SK-N-SH treated with all-trans-retinoic acid at 6 μM for 48 hours (cell line): ENCODE measurements at regions not wholly inside any gene's neighbourhood (a gene's known extent, or its start where the extent isn't known, plus 50 kb on each side); places are given as distances from the start of the nearest gene placed in this dataset.

Experiments used
- ATAC-seq: fragments of 200-7000 bp; cut with Tn5 transposase; 3 replicates; pipeline ENCODE4 v1.9.1; 2020; ENCODE audit warnings: mild to moderate bottlenecking, moderate library complexity
- ARNTL ChIP-seq: fragments of 450-650 bp; formaldehyde crosslinking; IDR thresholded peaks from 2 replicates; pipeline ENCODE4 v1.5.0; 2020; ENCODE audit warnings: low read depth, mild to moderate bottlenecking, moderate library complexity, borderline replicate concordance
- BACH2 ChIP-seq: fragments of 250-450 bp; sonication (Bioruptor Pico); IDR thresholded peaks from 2 replicates; pipeline ENCODE4 v1.9.0; 2021; ENCODE audit warnings: mild to moderate bottlenecking, borderline replicate concordance
- CREB5 ChIP-seq: fragments of 250-450 bp; sonication (Bioruptor Pico); IDR thresholded peaks from 2 replicates; pipeline ENCODE4 v1.5.1; 2020; ENCODE audit warnings: low read depth, mild to moderate bottlenecking, moderate library complexity
- CSDC2 ChIP-seq: fragments of 250-450 bp; sonication (Bioruptor Pico); IDR thresholded peaks from 2 replicates; pipeline ENCODE4 v1.5.0; 2020; ENCODE audit warnings: mild to moderate bottlenecking, moderate library complexity
- CSRNP3 ChIP-seq: fragments of 250-450 bp; sonication (Bioruptor Pico); IDR thresholded peaks from 2 replicates; pipeline ENCODE4 v1.5.1; 2021; ENCODE audit warnings: mild to moderate bottlenecking, moderate library complexity
- ESRRG ChIP-seq: fragments of 250-450 bp; sonication (Bioruptor Pico); IDR thresholded peaks from 2 replicates; pipeline ENCODE4 v1.6.1; 2021; ENCODE audit warnings: mild to moderate bottlenecking
- ISL1 ChIP-seq: fragments of 250-450 bp; sonication (Bioruptor Pico); IDR thresholded peaks from 2 replicates; pipeline ENCODE4 v2.1.2; 2022; ENCODE audit warnings: mild to moderate bottlenecking, moderate library complexity
- OSR1 ChIP-seq: fragments of 250-450 bp; sonication (Bioruptor Pico); IDR thresholded peaks from 2 replicates; pipeline ENCODE4 v1.8.0; 2022; ENCODE audit warnings: moderate library complexity, mild to moderate bottlenecking, inconsistent platforms
- PPARA ChIP-seq: fragments of 250-450 bp; sonication (Bioruptor Pico); IDR thresholded peaks from 2 replicates; pipeline ENCODE4 v1.5.0; 2020; ENCODE audit warnings: mild to moderate bottlenecking, borderline replicate concordance
- SNAI2 ChIP-seq: fragments of 250-450 bp; sonication (Bioruptor Pico); IDR thresholded peaks from 2 replicates; pipeline ENCODE4 v1.5.0; 2020; ENCODE audit warnings: mild to moderate bottlenecking, moderate library complexity
- TCF4 ChIP-seq: fragments of 250-450 bp; sonication (Bioruptor Pico); IDR thresholded peaks from 2 replicates; pipeline ENCODE4 v1.8.0; 2021; ENCODE audit warnings: mild to moderate bottlenecking, moderate library complexity, borderline replicate concordance
- TOX ChIP-seq: fragments of 250-450 bp; sonication (Bioruptor Pico); IDR thresholded peaks from 2 replicates; pipeline ENCODE4 v1.8.0; 2021; ENCODE audit warnings: mild to moderate bottlenecking, moderate library complexity, borderline replicate concordance
- TSHZ2 ChIP-seq: fragments of 250-450 bp; sonication (Bioruptor Pico); IDR thresholded peaks from 2 replicates; pipeline ENCODE4 v1.5.0; 2020; ENCODE audit warnings: mild to moderate bottlenecking, moderate library complexity
- ZC3H10 ChIP-seq: fragments of 250-450 bp; sonication (Bioruptor Pico); IDR thresholded peaks from 2 replicates; pipeline ENCODE4 v1.5.1; 2021; ENCODE audit warnings: mild to moderate bottlenecking, moderate library complexity
- ZFP3 ChIP-seq: fragments of 250-450 bp; sonication (Bioruptor Pico); IDR thresholded peaks from 2 replicates; pipeline ENCODE4 v1.5.0; 2020; ENCODE audit warnings: mild to moderate bottlenecking, moderate library complexity
- ZFP30 ChIP-seq: fragments of 450-650 bp; formaldehyde crosslinking; IDR thresholded peaks from 2 replicates; pipeline ENCODE4 v1.5.0; 2022; ENCODE audit warnings: mild to moderate bottlenecking, moderate library complexity
- ZNF565 ChIP-seq: fragments of 450-650 bp; formaldehyde crosslinking; conservative IDR thresholded peaks from 2 replicates; pipeline ENCODE4 v1.5.0; 2020; ENCODE audit warnings: low read depth, mild to moderate bottlenecking, moderate library complexity
- ZNF8 ChIP-seq: fragments of 450-650 bp; formaldehyde crosslinking; IDR thresholded peaks from 2 replicates; pipeline ENCODE4 v1.5.0; 2020; ENCODE audit warnings: mild to moderate bottlenecking, moderate library complexity

GRCh38 chr3:42028474-42028873 lies 62.7 kb upstream of the TRAK1 start (continued):
- no peak for TF ChIP-seq ZNF8 (CRISPR knock-in tag)

- ATAC-seq, result no peak
- TF ChIP-seq BACH2 (no peak), ISL1 (CRISPR knock-in tag) (no peak), ZFP3 (CRISPR knock-in tag) (no peak), OSR1 (CRISPR knock-in tag) (no peak), ESRRG (CRISPR knock-in tag) (no peak), PPARA (CRISPR knock-in tag) (no peak), SNAI2 (CRISPR knock-in tag) (no peak), ZNF565 (CRISPR knock-in tag) (no peak), ZC3H10 (CRISPR knock-in tag) (no peak), TSHZ2 (CRISPR knock-in tag) (no peak), CSRNP3 (CRISPR knock-in tag) (no peak), ZNF8 (CRISPR knock-in tag) (no peak), CSDC2 (no peak), TCF4 (CRISPR knock-in tag) (no peak)
Measured at GRCh38 chr3:42027571-42027970, 63.6 kb upstream of the TRAK1 start.

- peak; percentile 71 for ATAC-seq
- TF ChIP-seq ESRRG (CRISPR knock-in tag) (no peak), ZFP3 (CRISPR knock-in tag) (no peak), TCF4 (CRISPR knock-in tag) (peak; percentile 67; the same call in 1 of the 2 replicates)
Measured at GRCh38 chr3:42025370-42026138, 63.7 kb upstream of the ULK4 start.

- TF ChIP-seq TSHZ2 (CRISPR knock-in tag) (peak; percentile 36; the same call in 1 of the 2 replicates), ISL1 (CRISPR knock-in tag) (no peak)
- peak; percentile 82 for ATAC-seq
Measured at GRCh38 chr3:42024591-42025351, 62.9 kb upstream of the ULK4 start.

- ATAC-seq, result no peak
- TF ChIP-seq CSDC2 (no peak), TSHZ2 (CRISPR knock-in tag) (no peak), BACH2 (no peak), CREB5 (no peak), OSR1 (CRISPR knock-in tag) (no peak), ZFP3 (CRISPR knock-in tag) (no peak), ESRRG (CRISPR knock-in tag) (no peak), TCF4 (CRISPR knock-in tag) (no peak), ZC3H10 (CRISPR knock-in tag) (no peak), TOX (no peak), ZFP30 (CRISPR knock-in tag) (no peak), ARNTL (CRISPR knock-in tag) (no peak), ZNF8 (CRISPR knock-in tag) (no peak)
Measured at GRCh38 chr3:42023380-42023779, 61.5 kb upstream of the ULK4 start.
